MCF 10A (cell line): ENCODE measurements at regions not wholly inside any gene's neighbourhood (a gene's known extent, or its start where the extent isn't known, plus 50 kb on each side); places are given as distances from the start of the nearest gene placed in this dataset.

ENCODE experiments used
- BruUV-seq: library from RNA; stranded (reverse); fragments of 400-500 nt; replicated peaks from 2 replicates; lab custom pipeline; 2021; lab: Mats Ljungman, UMichigan
- CTCF ChIA-PET: fragments of 300-600 bp; sonication (Branson Sonifier 250); formaldehyde crosslinking; extraction: SDS; loops from one replicate; lab custom pipeline; 2021; ENCODE audit warnings: antibody characterized with exemption, inconsistent platforms; lab: Yijun Ruan, JAX
- POLR2A ChIA-PET: fragments of 300-600, 350-650 bp; sonication (Branson Sonifier 250); formaldehyde crosslinking; extraction: SDS; loops from one replicate; lab custom pipeline; 2020; ENCODE audit warnings: antibody characterized with exemption, inconsistent platforms; lab: Yijun Ruan, JAX
- DNase-seq: peaks from one replicate; pipeline ENCODE4 v3.0.0-alpha.2; 2018; ENCODE audit not compliant: unreplicated experiment
- H3K27ac Mint-ChIP-seq: one replicate; pipeline ENCODE4 v1.8.0; 2022; ENCODE audit warnings: mild to moderate bottlenecking, low read depth, mixed read lengths; ENCODE audit not compliant: unreplicated experiment
- H3K27me3 Mint-ChIP-seq: one replicate; pipeline ENCODE4 v1.8.0; 2022; ENCODE audit warnings: mixed read lengths; ENCODE audit not compliant: insufficient read depth, unreplicated experiment
- H3K36me3 Mint-ChIP-seq: one replicate; pipeline ENCODE4 v1.8.0; 2022; ENCODE audit warnings: mild to moderate bottlenecking, moderate library complexity, mixed read lengths; ENCODE audit not compliant: insufficient read depth, unreplicated experiment
- H3K4me1 Mint-ChIP-seq: one replicate; pipeline ENCODE4 v1.8.0; 2022; ENCODE audit warnings: mixed read lengths; ENCODE audit not compliant: insufficient read depth, unreplicated experiment
- H3K4me3 Mint-ChIP-seq: one replicate; pipeline ENCODE4 v1.8.0; 2022; ENCODE audit warnings: mild to moderate bottlenecking, moderate library complexity, mixed read lengths; ENCODE audit not compliant: unreplicated experiment
- H3K9me3 Mint-ChIP-seq: one replicate; pipeline ENCODE4 v1.8.0; 2022; ENCODE audit warnings: mixed read lengths; ENCODE audit not compliant: unreplicated experiment
- intact Hi-C: fragments of 100-400 bp; cut with micrococcal nuclease; formaldehyde crosslinking; loops from 2 replicates; pipeline ENCODE4 v1.14.1; 2022
- TF ChIP-seq, protein P1 (sequence below): fragments of 200-600 bp; IDR thresholded peaks from one replicate; pipeline ENCODE4 v1.8.0; 2022; ENCODE audit warnings: antibody characterized with exemption, mild to moderate bottlenecking; ENCODE audit not compliant: unreplicated experiment

DNA sequence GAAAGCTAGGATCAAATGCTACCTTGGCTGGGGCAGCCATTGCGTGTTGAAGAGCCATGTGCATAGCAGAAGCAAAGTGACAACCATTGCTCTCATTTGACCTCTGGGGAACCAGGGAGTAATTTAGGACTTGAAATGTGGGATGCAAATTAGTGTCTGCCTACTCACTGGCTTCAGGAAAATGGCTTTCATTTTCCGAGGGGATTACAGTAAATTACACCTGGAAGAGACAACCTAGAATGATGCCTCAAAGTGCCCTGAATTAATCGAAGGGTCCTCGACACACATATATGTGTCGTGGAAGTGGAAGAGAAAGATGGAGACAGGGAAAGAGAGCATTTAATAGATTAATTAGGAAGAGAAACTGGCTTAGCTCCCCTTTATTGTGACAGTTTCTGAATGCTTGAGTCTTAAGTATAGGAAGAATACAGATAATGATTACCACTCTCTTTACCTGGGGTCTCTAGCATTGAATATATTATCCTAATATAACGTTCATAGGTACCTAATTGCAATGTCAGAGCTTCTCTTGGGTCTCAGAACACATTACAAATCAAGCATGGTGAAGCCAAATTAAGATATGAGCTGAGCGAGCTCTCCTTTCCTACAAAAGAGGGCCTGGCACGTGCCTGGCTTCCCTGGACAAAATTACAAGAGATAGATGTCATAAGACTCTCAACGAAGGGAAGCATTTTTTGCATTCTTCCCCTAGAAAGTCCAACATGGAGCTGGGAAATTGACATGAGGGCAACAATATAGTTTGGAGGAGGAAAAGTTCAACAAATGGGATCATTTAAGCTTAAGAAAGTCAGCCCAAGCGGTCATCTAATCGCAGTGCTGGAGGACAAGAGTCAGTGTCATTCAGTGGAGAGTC, 59.5 kb downstream of the MYCN start:
- Mint-ChIP-seq H3K36me3 (no peaks in the 10 kb centered on the region), H3K27ac (no peak overlapping the region), H3K9me3 (peaks cover 12% of the 10 kb centered on the region), H3K4me3 (no peak overlapping the region), H3K4me1 (no peaks in the 10 kb centered on the region), H3K27me3 (no peaks in the 10 kb centered on the region)
- intact Hi-C loops = no loop called here
- TF ChIP-seq, protein P1, sequence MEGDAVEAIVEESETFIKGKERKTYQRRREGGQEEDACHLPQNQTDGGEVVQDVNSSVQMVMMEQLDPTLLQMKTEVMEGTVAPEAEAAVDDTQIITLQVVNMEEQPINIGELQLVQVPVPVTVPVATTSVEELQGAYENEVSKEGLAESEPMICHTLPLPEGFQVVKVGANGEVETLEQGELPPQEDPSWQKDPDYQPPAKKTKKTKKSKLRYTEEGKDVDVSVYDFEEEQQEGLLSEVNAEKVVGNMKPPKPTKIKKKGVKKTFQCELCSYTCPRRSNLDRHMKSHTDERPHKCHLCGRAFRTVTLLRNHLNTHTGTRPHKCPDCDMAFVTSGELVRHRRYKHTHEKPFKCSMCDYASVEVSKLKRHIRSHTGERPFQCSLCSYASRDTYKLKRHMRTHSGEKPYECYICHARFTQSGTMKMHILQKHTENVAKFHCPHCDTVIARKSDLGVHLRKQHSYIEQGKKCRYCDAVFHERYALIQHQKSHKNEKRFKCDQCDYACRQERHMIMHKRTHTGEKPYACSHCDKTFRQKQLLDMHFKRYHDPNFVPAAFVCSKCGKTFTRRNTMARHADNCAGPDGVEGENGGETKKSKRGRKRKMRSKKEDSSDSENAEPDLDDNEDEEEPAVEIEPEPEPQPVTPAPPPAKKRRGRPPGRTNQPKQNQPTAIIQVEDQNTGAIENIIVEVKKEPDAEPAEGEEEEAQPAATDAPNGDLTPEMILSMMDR = no peak
- POLR2A ChIA-PET = interaction anchor here (0.6 to 0.7 kb wide), 2 partner anchors 16 to 389 kb away, joined by 3 read pairs; no protein-coding TSS in a partner anchor
- no TSS peak for BruUV-seq
- CTCF ChIA-PET = no interaction called here
- no peak for DNase-seq

DNA sequence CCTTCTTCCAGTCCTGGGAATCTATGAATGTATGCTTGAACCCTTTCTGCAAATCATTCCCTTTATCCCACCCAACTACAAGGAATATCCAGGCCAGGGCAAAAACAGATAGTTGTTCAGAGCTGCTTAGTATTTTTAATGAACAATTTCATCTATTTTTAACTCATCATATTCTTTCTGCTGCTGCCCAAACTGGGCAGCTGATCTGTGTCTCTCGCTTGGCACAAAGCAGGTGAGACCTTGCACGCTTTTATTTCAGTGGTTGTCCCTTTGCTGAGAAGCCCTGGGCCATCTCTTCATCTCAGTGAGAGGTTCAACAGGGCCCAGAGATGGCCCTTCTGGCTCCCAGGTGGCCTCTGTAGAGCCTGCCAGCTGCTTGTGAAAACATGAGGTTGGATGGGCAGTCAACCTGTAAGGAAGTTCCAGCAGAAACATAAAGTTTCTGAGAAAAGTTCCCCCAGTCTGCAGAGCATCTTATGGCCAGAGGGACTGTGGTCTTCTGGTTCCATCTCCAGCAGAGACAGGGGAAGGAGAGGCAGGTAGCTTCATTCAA, 57.5 kb downstream of the MYCN start:
- DNase-seq = no peak
- intact Hi-C loops = no loop called here
- Mint-ChIP-seq H3K27ac (no peak overlapping the region), H3K36me3 (no peaks in the 10 kb centered on the region), H3K4me1 (no peaks in the 10 kb centered on the region), H3K27me3 (no peaks in the 10 kb centered on the region), H3K4me3 (no peak overlapping the region), H3K9me3 (peaks cover 15% of the 10 kb centered on the region)
- ChIA-PET POLR2A (no interaction called here), CTCF (no interaction called here)
- no TSS peak for BruUV-seq
- TF ChIP-seq, protein P1 = no peak

DNA sequence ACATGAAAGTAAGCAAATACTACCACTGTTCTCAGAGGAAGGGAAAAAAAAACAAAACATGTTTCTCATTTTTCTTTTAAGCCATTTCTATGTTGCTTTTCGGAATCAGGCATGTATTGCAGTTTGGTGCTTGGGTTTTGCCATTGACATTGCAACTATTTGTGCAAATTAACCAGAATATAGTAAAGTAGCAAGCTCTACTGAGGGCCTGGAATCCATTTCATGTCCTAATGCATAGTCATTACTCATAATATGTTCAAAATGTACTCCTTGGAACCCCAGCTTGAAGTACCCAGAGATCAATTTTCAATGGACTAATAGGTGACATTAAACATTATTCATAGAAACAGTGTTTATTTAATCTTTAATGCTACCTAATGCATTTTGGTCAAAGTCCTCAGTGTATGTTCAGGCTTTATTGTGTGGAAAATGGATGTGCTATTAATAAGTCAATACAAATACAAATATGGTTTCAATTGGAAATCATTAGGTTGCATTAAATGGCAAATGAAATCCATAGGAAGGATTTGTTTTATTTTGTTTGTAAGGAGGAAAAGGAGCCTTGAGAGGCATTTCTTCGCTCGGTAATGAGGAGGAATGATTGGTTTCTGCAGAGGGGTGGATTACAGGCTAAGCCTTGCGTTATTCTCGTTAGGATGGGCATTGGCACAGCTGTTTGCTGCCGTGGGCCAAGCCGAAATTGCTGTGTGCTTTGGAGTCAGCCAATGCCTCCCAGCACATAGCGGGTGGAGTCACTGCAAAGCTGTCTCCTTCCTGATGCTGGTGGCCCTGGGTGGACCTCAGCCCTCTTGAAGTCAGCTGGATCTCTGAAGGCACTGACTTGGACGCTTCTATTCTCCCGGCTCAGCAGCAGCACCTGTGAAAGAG, 56.4 kb downstream of the MYCN start:
- Mint-ChIP-seq H3K4me3 (no peak overlapping the region), H3K9me3 (peaks cover 15% of the 10 kb centered on the region), H3K4me1 (no peaks in the 10 kb centered on the region), H3K27me3 (no peaks in the 10 kb centered on the region), H3K27ac (no peak overlapping the region), H3K36me3 (no peaks in the 10 kb centered on the region)
- POLR2A ChIA-PET = no interaction called here
- CTCF ChIA-PET = no interaction called here
- intact Hi-C loops = no loop called here
- TF ChIP-seq, protein P1 = no peak
- no peak for DNase-seq
- BruUV-seq = no TSS peak
